Keratinocyte (primary cell): ENCODE measurements at regions not wholly inside any gene's neighbourhood (a gene's known extent, or its start where the extent isn't known, plus 50 kb on each side); places are given as distances from the start of the nearest gene placed in this dataset.
"Not testable (repeated sequence)": the region's sequence is repeated elsewhere in the genome, so short reads cannot be mapped to it uniquely, and the experiment has no call there.

Experiments used
- DNase-seq: peaks from one replicate; pipeline ENCODE4 v3.0.0-alpha.2; 2011; ENCODE audit warnings: low read depth, missing footprints, low spot score
- FAIRE-seq: peaks from 2 replicates; lab custom pipeline; 2011; peaks lifted over from hg19 to GRCh38; lab: Jason Lieb, UNC
- H2AFZ ChIP-seq: 2 replicates; pipeline ENCODE4 v1.6.0; 2012; ENCODE audit warnings: low read length, control low read depth, inconsistent platforms; ENCODE audit not compliant: control insufficient read depth
- H3K27ac ChIP-seq: 2 replicates; pipeline ENCODE4 v1.5.1; 2011; ENCODE audit warnings: low read length; ENCODE audit not compliant: control insufficient read depth, insufficient read depth
- H3K27me3 ChIP-seq: 3 replicates; pipeline ENCODE4 v1.6.0; 2011; ENCODE audit warnings: low read length; ENCODE audit not compliant: control insufficient read depth, insufficient read depth; ENCODE audit errors: extremely low read depth
- H3K36me3 ChIP-seq, 2 experiments: 2 replicates in 1 of 2; 3 replicates in 1 of 2; pipeline ENCODE4 v1.5.1; 2011; ENCODE audit warnings: low read length in 2 of 2, mild to moderate bottlenecking in 1 of 2; ENCODE audit not compliant: control insufficient read depth in 2 of 2, insufficient read depth in 2 of 2; ENCODE audit errors: extremely low read depth in 1 of 2
- H3K4me1 ChIP-seq: 3 replicates; pipeline ENCODE4 v1.5.1; 2011; ENCODE audit warnings: low read length; ENCODE audit not compliant: control insufficient read depth, insufficient read depth; ENCODE audit errors: extremely low read depth
- H3K4me2 ChIP-seq: 3 replicates; pipeline ENCODE4 v1.6.0; 2011; ENCODE audit warnings: low read depth, low read length; ENCODE audit not compliant: control insufficient read depth, insufficient read depth; ENCODE audit errors: extremely low read depth
- H3K4me3 ChIP-seq, 3 experiments: fragments of 200-600 bp in 1 of 3; sonication (generic) in 1 of 3; 2 replicates in 2 of 3; 3 replicates in 1 of 3; pipeline ENCODE4 v1.5.1; 2011 to 2016; ENCODE audit warnings: low read length in 3 of 3, mild to moderate bottlenecking in 3 of 3, control low read depth in 2 of 3, inconsistent platforms in 1 of 3, low read depth in 1 of 3, mixed read lengths in 1 of 3, mixed run types in 1 of 3, moderate library complexity in 1 of 3; ENCODE audit not compliant: control insufficient read depth in 2 of 3, insufficient read depth in 2 of 3; ENCODE audit errors: extremely low read depth in 1 of 3
- H3K79me2 ChIP-seq: 2 replicates; pipeline ENCODE4 v1.6.0; 2012; ENCODE audit warnings: low read length; ENCODE audit not compliant: control insufficient read depth, insufficient read depth
- H3K9ac ChIP-seq: 3 replicates; pipeline ENCODE4 v1.6.0; 2011; ENCODE audit warnings: low read length; ENCODE audit not compliant: control insufficient read depth, insufficient read depth; ENCODE audit errors: extremely low read depth
- H3K9me1 ChIP-seq: 3 replicates; pipeline ENCODE4 v1.6.0; 2011; ENCODE audit warnings: low read length; ENCODE audit not compliant: control insufficient read depth, insufficient read depth; ENCODE audit errors: extremely low read depth
- H3K9me3 ChIP-seq: 2 replicates; pipeline ENCODE4 v1.5.1; 2012; ENCODE audit warnings: low read depth, low read length; ENCODE audit not compliant: control insufficient read depth
- H4K20me1 ChIP-seq: 3 replicates; pipeline ENCODE4 v1.6.0; 2011; ENCODE audit warnings: low read length; ENCODE audit not compliant: control insufficient read depth, insufficient read depth; ENCODE audit errors: extremely low read depth
- dilution Hi-C: fragments of 300-500 bp; cut with MboI; formaldehyde crosslinking; loops from one replicate; pipeline ENCODE4 v1.7.0; 2020; ENCODE audit warnings: low sequenced_read_pairs; ENCODE audit not compliant: extremely low pct_ligation_motif_present
- small RNA-seq, 3 experiments: library from RNA; depleted of rRNA; stranded (forward); fragments of <200 nt; gene quantifications; one replicate each; pipeline ENCODE3, GENCODE V24; 2012; ENCODE audit warnings: low read depth in 3 of 3, low replicate concordance in 1 of 3; ENCODE audit not compliant: insufficient read length in 3 of 3

DNA sequence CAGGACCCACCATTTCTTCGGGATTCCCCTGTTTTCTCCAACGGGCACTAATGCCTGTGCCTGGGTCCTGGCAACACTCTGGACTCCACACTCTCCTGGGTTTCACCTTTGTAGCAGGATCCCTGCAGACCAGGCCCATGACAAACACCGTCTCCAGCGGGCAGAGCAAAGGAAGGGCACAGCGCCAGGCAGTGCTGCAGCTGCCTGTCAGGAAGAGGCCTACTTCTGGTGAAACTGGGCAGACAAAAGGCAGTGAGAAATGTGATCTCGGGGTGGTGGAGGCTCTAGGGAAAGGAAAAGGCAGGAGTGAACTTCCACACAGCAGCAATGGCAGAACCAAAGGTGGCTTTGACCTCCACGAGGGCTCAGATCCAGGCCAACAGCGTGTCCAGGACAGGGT, 165.3 kb downstream of the OR4F15 start:
- H3K36me3 ChIP-seq, H3K4me3 ChIP-seq, H3K4me1 ChIP-seq, H3K4me2 ChIP-seq, H3K27me3 ChIP-seq, H2AFZ ChIP-seq, FAIRE-seq, H4K20me1 ChIP-seq, H3K27ac ChIP-seq, DNase-seq, H3K79me2 ChIP-seq, H3K9ac ChIP-seq, dilution Hi-C loops, H3K9me1 ChIP-seq, H3K9me3 ChIP-seq: not testable (repeated sequence)

DNA sequence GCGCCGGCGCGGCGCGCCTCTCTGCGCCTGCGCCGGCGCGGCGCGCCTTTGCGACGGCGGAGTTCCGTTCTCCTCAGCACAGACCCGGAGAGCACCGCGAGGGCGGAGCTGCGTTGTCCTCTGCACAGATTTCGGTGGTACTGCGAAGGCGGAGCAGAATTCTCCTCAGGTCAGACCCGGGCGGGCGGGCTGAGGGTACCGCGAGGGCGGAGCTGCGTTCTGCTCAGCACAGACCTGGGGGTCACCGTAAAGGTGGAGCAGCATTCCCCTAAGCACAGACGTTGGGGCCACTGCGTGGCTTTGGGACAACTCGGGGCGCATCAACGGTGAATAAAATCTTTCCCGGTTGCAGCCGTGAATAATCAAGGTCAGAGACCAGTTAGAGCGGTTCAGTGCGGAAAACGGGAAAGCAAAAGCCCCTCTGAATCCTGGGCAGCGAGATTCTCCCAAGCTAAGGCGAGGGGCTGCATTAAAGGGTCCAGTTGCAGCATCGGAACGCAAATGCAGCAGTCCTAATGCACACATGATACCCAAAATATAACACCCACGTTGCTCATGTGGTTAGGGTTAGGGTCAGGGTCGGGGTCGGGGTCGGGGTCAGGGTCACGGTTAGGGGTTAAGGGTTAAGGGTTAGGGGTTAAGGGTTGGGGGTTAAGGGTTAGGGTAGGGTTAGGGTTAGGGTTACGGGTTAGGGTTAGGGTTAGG, 168.4 kb downstream of the OR4F15 start:
- H3K36me3 ChIP-seq, H3K9me3 ChIP-seq, H3K9ac ChIP-seq, H4K20me1 ChIP-seq, H3K27me3 ChIP-seq, H3K27ac ChIP-seq, H3K9me1 ChIP-seq, H3K4me2 ChIP-seq, DNase-seq, FAIRE-seq, H3K79me2 ChIP-seq, H2AFZ ChIP-seq, dilution Hi-C loops, H3K4me3 ChIP-seq, H3K4me1 ChIP-seq: not testable (repeated sequence)

Small RNAs in the stretch of these regions (small RNA-seq; reads per million reads assigned to genes)
- gene AC140725.2: 0 reads per million in 3 experiments
- 0 reads per million in 3 experiments for gene MIR6859-3
